PC-9 (cell line): ENCODE measurements at regions not wholly inside any gene's neighbourhood (a gene's known extent, or its start where the extent isn't known, plus 50 kb on each side); places are given as distances from the start of the nearest gene placed in this dataset.

Source experiments
- BruUV-seq: library from RNA; stranded (reverse); fragments of 400-500 nt; replicated peaks from 2 replicates; lab custom pipeline; 2021; lab: Mats Ljungman, UMichigan
- CTCF ChIA-PET: fragments of 300-600 bp; sonication (Branson Sonifier 250); formaldehyde crosslinking; loops from one replicate; lab custom pipeline; 2022; ENCODE audit warnings: antibody characterized with exemption; lab: Charles Lee
- POLR2A ChIA-PET: fragments of 300-600 bp; sonication (Branson Sonifier 250); formaldehyde crosslinking; loops from one replicate; lab custom pipeline; 2022; ENCODE audit warnings: antibody characterized with exemption; ENCODE audit not compliant: unreplicated experiment; lab: Charles Lee
- DNase-seq, 2 experiments: peaks; one replicate each; pipeline versions ENCODE4 v3.0.0 to v3.0.0-alpha.2; 2015 to 2022; ENCODE audit warnings: mixed read lengths in 1 of 2
- H2AFZ ChIP-seq: fragments of 200-600 bp; sonication (generic); 2 replicates; pipeline ENCODE4 v1.8.1; 2017; ENCODE audit warnings: antibody characterized with exemption
- H3F3A ChIP-seq: fragments of 200-600 bp; sonication (generic); 2 replicates; pipeline ENCODE4 v1.8.1; 2017; ENCODE audit warnings: antibody characterized with exemption, mild to moderate bottlenecking, low read depth; ENCODE audit not compliant: insufficient read depth
- H3K27ac ChIP-seq: fragments of 200-600 bp; sonication (generic); 2 replicates; pipeline ENCODE4 v1.6.1; 2016; ENCODE audit warnings: mixed run types
- H3K27me3 ChIP-seq: fragments of 200-600 bp; sonication (generic); 2 replicates; pipeline ENCODE4 v1.6.1; 2016; ENCODE audit warnings: low read depth, mixed run types; ENCODE audit not compliant: insufficient read depth
- H3K36me3 ChIP-seq: fragments of 200-600 bp; sonication (generic); 2 replicates; pipeline ENCODE4 v1.6.1; 2016; ENCODE audit warnings: low read depth, mixed run types
- H3K4me1 ChIP-seq: fragments of 200-600 bp; sonication (generic); replicated peaks from 2 replicates; pipeline ENCODE4 v1.6.1; 2016; ENCODE audit warnings: mixed run types; ENCODE audit not compliant: insufficient read depth
- H3K4me2 ChIP-seq: fragments of 200-600 bp; sonication (generic); 2 replicates; pipeline ENCODE4 v1.6.1; 2017; ENCODE audit warnings: mixed run types
- H3K4me3 ChIP-seq: fragments of 200-600 bp; sonication (generic); 2 replicates; pipeline ENCODE4 v1.6.1; 2016; ENCODE audit warnings: mixed run types
- H3K79me2 ChIP-seq: fragments of 200-600 bp; sonication (generic); 2 replicates; pipeline ENCODE4 v1.6.1; 2017; ENCODE audit warnings: low read depth, mixed run types
- H3K9me2 ChIP-seq: fragments of 200-600 bp; sonication (generic); 2 replicates; pipeline ENCODE4 v1.8.1; 2017; ENCODE audit warnings: mild to moderate bottlenecking; ENCODE audit not compliant: insufficient read depth
- H3K9me3 ChIP-seq: fragments of 200-600 bp; sonication (generic); 2 replicates; pipeline ENCODE4 v1.8.1; 2016; ENCODE audit warnings: low read depth; ENCODE audit not compliant: insufficient read depth
- H4K20me1 ChIP-seq: fragments of 200-600 bp; sonication (generic); 2 replicates; pipeline ENCODE4 v1.8.1; 2017; ENCODE audit not compliant: insufficient read depth
- CTCF ChIP-seq: fragments of 200-600 bp; sonication (generic); conservative IDR thresholded peaks from 2 replicates; pipeline ENCODE4 v1.6.1; 2017; ENCODE audit warnings: mixed run types, antibody characterized with exemption, mild to moderate bottlenecking, moderate library complexity
- EZH2 ChIP-seq: fragments of 200-600 bp; sonication (generic); IDR thresholded peaks from 2 replicates; pipeline ENCODE4 v1.8.0; 2017; ENCODE audit warnings: antibody characterized with exemption, low read depth
- intact Hi-C: fragments of 100-400 bp; cut with micrococcal nuclease; formaldehyde crosslinking; loops from one replicate; pipeline ENCODE4 v1.10.0; 2022; ENCODE audit not compliant: unreplicated experiment

GRCh38 chr21:27129215-27129614, 162.3 kb upstream of the ADAMTS5 start:
- no peaks in the 10 kb centered on the region for H3K9me3 ChIP-seq
- intact Hi-C loops: no loop called here
- ChIA-PET POLR2A (no interaction called here), CTCF (no interaction called here)
- H3K79me2 ChIP-seq: no peaks in the 10 kb centered on the region
- DNase-seq: no peak
- no peak overlapping the region for H3K4me2 ChIP-seq
- no peaks in the 10 kb centered on the region for H3K4me1 ChIP-seq
- H3K9me2 ChIP-seq: no peaks in the 10 kb centered on the region
- H3K4me3 ChIP-seq: no peak overlapping the region
- BruUV-seq: no TSS peak
- no peaks in the 10 kb centered on the region for H4K20me1 ChIP-seq
- H3K27ac ChIP-seq: no peak overlapping the region
- H2AFZ ChIP-seq: no peak overlapping the region
- TF ChIP-seq CTCF: no peak
- TF ChIP-seq EZH2: no peak
- H3K36me3 ChIP-seq: no peaks in the 10 kb centered on the region
- no peaks in the 10 kb centered on the region for H3K27me3 ChIP-seq
- H3F3A ChIP-seq: no peaks in the 10 kb centered on the region

GRCh38 chr21:27126140-27126539, 159.3 kb upstream of the ADAMTS5 start:
- H3K4me2 ChIP-seq: no peak overlapping the region
- no peak overlapping the region for H3K4me3 ChIP-seq
- no peak overlapping the region for H3K27ac ChIP-seq
- no peak overlapping the region for H2AFZ ChIP-seq
- no peaks in the 10 kb centered on the region for H3K9me3 ChIP-seq
- intact Hi-C loops: no loop called here
- no peaks in the 10 kb centered on the region for H3K4me1 ChIP-seq
- H4K20me1 ChIP-seq: no peaks in the 10 kb centered on the region
- ChIA-PET CTCF (no interaction called here), POLR2A (no interaction called here)
- no peaks in the 10 kb centered on the region for H3K79me2 ChIP-seq
- H3K9me2 ChIP-seq: no peaks in the 10 kb centered on the region
- no peaks in the 10 kb centered on the region for H3K36me3 ChIP-seq
- no peaks in the 10 kb centered on the region for H3K27me3 ChIP-seq
- H3F3A ChIP-seq: no peaks in the 10 kb centered on the region
- DNase-seq: no peak
- TF ChIP-seq CTCF (no peak), EZH2 (no peak)
- no TSS peak for BruUV-seq

- no peaks in the 10 kb centered on the region for H3K9me3 ChIP-seq
- H3K36me3 ChIP-seq: no peaks in the 10 kb centered on the region
- H3F3A ChIP-seq: no peaks in the 10 kb centered on the region
- no peak overlapping the region for H3K4me2 ChIP-seq
- H3K9me2 ChIP-seq: no peaks in the 10 kb centered on the region
- BruUV-seq: no TSS peak
- H3K27me3 ChIP-seq: no peaks in the 10 kb centered on the region
- no peak for DNase-seq
- ChIA-PET CTCF (no interaction called here), POLR2A (no interaction called here)
- no peak overlapping the region for H3K4me3 ChIP-seq
- H2AFZ ChIP-seq: no peak overlapping the region
- H3K79me2 ChIP-seq: no peaks in the 10 kb centered on the region
- H3K4me1 ChIP-seq: no peaks in the 10 kb centered on the region
- TF ChIP-seq EZH2: no peak
- no peak for TF ChIP-seq CTCF
- intact Hi-C loops: no loop called here
- no peak overlapping the region for H3K27ac ChIP-seq
- no peaks in the 10 kb centered on the region for H4K20me1 ChIP-seq
These were observed 155.8 kb upstream of the ADAMTS5 start for GRCh38 chr21:27122686-27123085.
